Kidney tubule cell (primary cell): ENCODE measurements at regions not wholly inside any gene's neighbourhood (a gene's known extent, or its start where the extent isn't known, plus 50 kb on each side); places are given as distances from the start of the nearest gene placed in this dataset.
A peak's percentile ranks its signal among the peaks of the same experiment; 100 is the strongest.
"Not testable (repeated sequence)": the region's sequence is repeated elsewhere in the genome, so short reads cannot be mapped to it uniquely, and the experiment has no call there.

Experiments used
- DNase-seq: peaks from one replicate; pipeline ENCODE4 v3.0.0-alpha.2; 2018; ENCODE audit warnings: low spot score

GRCh38 chr5:164115420-164115819, 610.0 kb downstream of the MAT2B start:
- no peak for DNase-seq

GRCh38 chr5:164119806-164120447, 614.5 kb downstream of the MAT2B start:
- peak; percentile 42 for DNase-seq

- no peak for DNase-seq
Measured at GRCh38 chr5:164127527-164127926, 622.1 kb downstream of the MAT2B start.

- no peak for DNase-seq
Measured at GRCh38 chr5:164132358-164132757, 626.9 kb downstream of the MAT2B start.

- no peak for DNase-seq
Measured at GRCh38 chr5:164137095-164137494, 631.7 kb downstream of the MAT2B start.

- DNase-seq, result no peak
Measured at GRCh38 chr5:164139423-164139822, 634.0 kb downstream of the MAT2B start.

GRCh38 chr5:164145458-164145857, 640.0 kb downstream of the MAT2B start:
- no peak for DNase-seq

GRCh38 chr5:164146223-164146622, 640.8 kb downstream of the MAT2B start:
- no peak for DNase-seq

GRCh38 chr5:164148292-164148691, 642.9 kb downstream of the MAT2B start:
- DNase-seq, result no peak

GRCh38 chr5:164152539-164152938, 647.1 kb downstream of the MAT2B start:
- not testable (repeated sequence) for DNase-seq

GRCh38 chr5:164153469-164154172, 648.2 kb downstream of the MAT2B start:
- DNase-seq, result no peak

GRCh38 chr5:164170814-164171213, 665.4 kb downstream of the MAT2B start:
- DNase-seq, result no peak

GRCh38 chr5:164175083-164175482, 669.7 kb downstream of the MAT2B start:
- no peak for DNase-seq

GRCh38 chr5:164179406-164179805, 674.0 kb downstream of the MAT2B start:
- DNase-seq, result no peak

- no peak for DNase-seq
Measured at GRCh38 chr5:164181604-164182003, 676.2 kb downstream of the MAT2B start.

- no peak for DNase-seq
Measured at GRCh38 chr5:164184158-164184557, 678.7 kb downstream of the MAT2B start.

GRCh38 chr5:164185000-164185399, 679.6 kb downstream of the MAT2B start:
- no peak for DNase-seq

GRCh38 chr5:164186550-164186949, 681.1 kb downstream of the MAT2B start:
- DNase-seq, result no peak

GRCh38 chr5:164187785-164188184, 682.4 kb downstream of the MAT2B start:
- DNase-seq, result no peak

GRCh38 chr5:164188733-164189148, 683.3 kb downstream of the MAT2B start:
- DNase-seq, result no peak

GRCh38 chr5:164191240-164191639, 685.8 kb downstream of the MAT2B start:
- peak; percentile 2 for DNase-seq

- DNase-seq, result no peak
Measured at GRCh38 chr5:164202338-164202737, 696.9 kb downstream of the MAT2B start.

- no peak for DNase-seq
Measured at GRCh38 chr5:164203581-164204225, 698.3 kb downstream of the MAT2B start.
